Mammary epithelial cell (primary cell): ENCODE measurements at regions not wholly inside any gene's neighbourhood (a gene's known extent, or its start where the extent isn't known, plus 50 kb on each side); places are given as distances from the start of the nearest gene placed in this dataset.

Experiments
- CTCF ChIP-seq, 2 donors: IDR thresholded peaks in 1 of 2; conservative IDR thresholded peaks in 1 of 2; 2 replicates each; pipeline ENCODE4 v1.5.1; 2011 to 2012; ENCODE audit warnings: inconsistent platforms in 2 of 2, low read length in 2 of 2, mild to moderate bottlenecking in 2 of 2, control low read depth in 1 of 2, low read depth in 1 of 2; ENCODE audit not compliant: insufficient read depth in 1 of 2; ENCODE audit errors: extremely low read depth in 1 of 2
- EZH2 ChIP-seq: IDR thresholded peaks from 2 replicates; pipeline ENCODE4 v1.6.1; 2012; ENCODE audit warnings: low read length, inconsistent platforms, borderline replicate concordance

GRCh38 chr15:53297828-53298227, 461.6 kb downstream of the WDR72 start:
- TF ChIP-seq CTCF (conservative IDR thresholded peaks at IDR 0.05 in 1 of 2, IDR thresholded peaks at IDR 0.05 in 1 of 2; ENCODE audit: extremely low read depth in 1 of 2, insufficient read depth in 1 of 2, low read depth in 1 of 2, low read length in 2 of 2) (no peak), EZH2 (no peak)
